GM12872 (cell line): ENCODE measurements at regions not wholly inside any gene's neighbourhood (a gene's known extent, or its start where the extent isn't known, plus 50 kb on each side); places are given as distances from the start of the nearest gene placed in this dataset.

Source experiments
- CTCF ChIP-seq: IDR thresholded peaks from 3 replicates; pipeline ENCODE4 v1.5.1; 2011; ENCODE audit warnings: low read depth, mild to moderate bottlenecking, low read length, moderate library complexity; ENCODE audit not compliant: insufficient read depth

GRCh38 chr4:149248191-149248764 is 567.4 kb downstream of the IQCM start:
- no peak for TF ChIP-seq CTCF

- TF ChIP-seq CTCF: no peak
Measured at GRCh38 chr4:149247164-149247563, 568.5 kb downstream of the IQCM start.

GRCh38 chr4:149245333-149245732 is 570.3 kb downstream of the IQCM start:
- TF ChIP-seq CTCF: no peak

DNA sequence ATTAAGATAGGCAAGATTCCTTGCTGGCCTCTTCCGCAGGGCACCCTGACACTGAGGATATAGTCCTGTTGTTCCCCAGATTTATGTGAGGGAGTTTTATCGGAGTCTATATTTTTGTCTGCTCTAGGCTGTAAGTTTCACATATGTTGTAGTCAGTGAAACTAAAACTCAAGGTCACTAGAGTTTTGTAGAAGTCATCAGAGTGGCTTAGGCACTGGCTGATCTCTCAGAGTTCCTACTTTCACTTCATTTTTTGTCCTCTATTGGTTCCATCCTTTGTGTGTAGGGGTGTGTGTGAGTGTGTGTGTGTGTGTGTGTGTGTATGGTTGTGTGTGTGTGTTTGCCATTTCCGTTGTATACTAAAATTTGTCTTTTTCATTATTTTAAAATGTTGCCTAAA is 577.5 kb downstream of the IQCM start:
- no peak for TF ChIP-seq CTCF

GRCh38 chr4:149234798-149235197 is 580.8 kb downstream of the IQCM start:
- no peak for TF ChIP-seq CTCF

DNA sequence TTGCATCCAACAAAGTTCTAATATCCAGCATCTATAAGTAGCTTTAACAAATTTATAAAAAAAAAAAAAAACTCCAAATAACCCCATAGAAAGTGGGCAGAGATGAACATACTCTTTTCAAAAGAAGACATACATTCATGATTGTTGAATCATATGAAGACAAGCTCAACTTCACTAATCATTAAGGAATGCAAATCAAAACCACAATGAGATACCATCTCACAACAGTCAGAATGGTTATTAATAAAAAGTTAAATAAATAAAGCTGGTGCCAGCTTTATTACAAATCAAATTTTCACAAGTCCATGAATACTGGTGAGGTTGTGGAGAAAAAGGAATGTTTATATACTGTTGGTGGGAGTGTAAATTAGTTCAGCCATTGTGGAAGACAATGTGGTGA is 592.0 kb downstream of the IQCM start:
- no peak for TF ChIP-seq CTCF

DNA sequence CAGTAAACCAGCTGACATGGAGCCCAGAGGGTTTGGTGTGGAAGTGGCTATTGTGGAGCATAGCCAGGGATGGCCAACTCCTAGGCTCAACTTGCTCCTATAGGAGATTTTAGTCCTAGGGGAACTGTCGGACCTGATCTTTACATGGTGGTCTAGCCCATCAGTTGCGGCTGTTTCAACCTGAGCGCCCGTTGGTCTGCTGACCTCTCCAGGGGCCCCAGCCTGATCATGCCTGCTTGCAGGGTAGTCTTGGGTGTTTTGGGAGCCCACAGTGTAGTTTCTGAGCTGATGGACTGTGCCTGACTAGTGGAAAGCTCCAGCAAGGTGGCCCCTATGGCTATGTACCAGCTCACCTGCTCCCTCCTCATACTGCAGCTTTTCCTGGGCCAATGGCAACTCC is 597.0 kb downstream of the IQCM start:
- TF ChIP-seq CTCF: no peak
